ENCODE measurements at regions not wholly inside any gene's neighbourhood (a gene's known extent, or its start where the extent isn't known, plus 50 kb on each side); places are given as distances from the start of the nearest gene placed in this dataset.

GRCh38 chr7:126001349-126001748 is 1071.7 kb upstream of the POT1 start:
- TF ChIP-seq CTCF (IDR thresholded peaks at IDR 0.05) = no peak
- TF ChIP-seq EZH2 (IDR thresholded peaks at IDR 0.05) = no peak
